Peyer's patch (tissue), 4 donors: ENCODE measurements at regions not wholly inside any gene's neighbourhood (a gene's known extent, or its start where the extent isn't known, plus 50 kb on each side); places are given as distances from the start of the nearest gene placed in this dataset.

Experiments
- POLR2A ChIP-seq, 2 donors: fragments of 450-650 bp; IDR thresholded peaks; one replicate each; pipeline ENCODE4 v1.5.1; 2017; ENCODE audit warnings: antibody characterized with exemption in 2 of 2, mild to moderate bottlenecking in 2 of 2, moderate library complexity in 2 of 2
- TF ChIP-seq, protein P1 (sequence below), 6 experiments: fragments of 450-650 bp in 4 of 6; fragments of 200-600 bp in 2 of 6; sonication (generic) in 1 of 6; IDR thresholded peaks; one replicate each; pipeline ENCODE4 v1.5.1; 2017 to 2019; ENCODE audit warnings: antibody characterized with exemption in 6 of 6, mild to moderate bottlenecking in 3 of 6, moderate library complexity in 1 of 6

DNA sequence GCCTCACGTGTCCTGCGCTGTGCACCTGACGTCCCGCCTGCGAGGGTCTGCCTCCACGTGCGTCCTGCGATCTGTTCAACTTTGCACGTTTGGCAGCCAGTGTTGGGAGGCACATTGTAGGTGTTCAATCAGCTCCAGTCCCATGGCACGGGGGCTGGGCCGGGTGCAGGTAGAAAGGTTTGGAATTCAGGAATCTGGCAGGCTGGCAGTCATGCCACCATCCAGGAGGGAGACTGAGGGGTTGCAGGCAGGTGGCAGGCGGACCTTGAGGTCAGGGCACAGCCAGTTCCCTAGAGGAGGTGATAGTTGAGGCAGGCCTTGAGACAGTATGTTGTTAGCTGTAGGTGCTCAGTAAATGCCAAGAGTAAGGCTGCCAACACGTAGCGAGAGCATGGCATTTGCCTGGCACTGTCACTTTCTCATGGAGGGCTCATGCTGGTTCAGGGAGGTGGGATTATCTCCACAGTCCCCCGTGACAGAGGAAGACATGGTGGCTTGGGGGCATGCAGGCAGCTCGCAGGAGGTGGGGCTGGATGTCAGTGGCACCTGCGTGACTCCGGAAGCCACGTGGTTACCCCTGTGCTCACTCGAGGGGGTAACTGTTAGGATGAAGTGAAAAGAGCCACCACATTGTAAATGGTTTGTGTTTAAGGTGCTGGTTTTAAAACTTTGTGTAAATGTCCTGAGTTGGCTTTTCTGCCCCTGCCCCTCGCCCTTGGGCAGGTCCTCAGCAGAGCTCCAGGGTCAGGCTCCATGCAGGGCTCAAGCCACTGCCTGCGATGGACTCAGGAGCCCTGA is 111.8 kb upstream of the FRMD1 start:
- TF ChIP-seq, protein P1, sequence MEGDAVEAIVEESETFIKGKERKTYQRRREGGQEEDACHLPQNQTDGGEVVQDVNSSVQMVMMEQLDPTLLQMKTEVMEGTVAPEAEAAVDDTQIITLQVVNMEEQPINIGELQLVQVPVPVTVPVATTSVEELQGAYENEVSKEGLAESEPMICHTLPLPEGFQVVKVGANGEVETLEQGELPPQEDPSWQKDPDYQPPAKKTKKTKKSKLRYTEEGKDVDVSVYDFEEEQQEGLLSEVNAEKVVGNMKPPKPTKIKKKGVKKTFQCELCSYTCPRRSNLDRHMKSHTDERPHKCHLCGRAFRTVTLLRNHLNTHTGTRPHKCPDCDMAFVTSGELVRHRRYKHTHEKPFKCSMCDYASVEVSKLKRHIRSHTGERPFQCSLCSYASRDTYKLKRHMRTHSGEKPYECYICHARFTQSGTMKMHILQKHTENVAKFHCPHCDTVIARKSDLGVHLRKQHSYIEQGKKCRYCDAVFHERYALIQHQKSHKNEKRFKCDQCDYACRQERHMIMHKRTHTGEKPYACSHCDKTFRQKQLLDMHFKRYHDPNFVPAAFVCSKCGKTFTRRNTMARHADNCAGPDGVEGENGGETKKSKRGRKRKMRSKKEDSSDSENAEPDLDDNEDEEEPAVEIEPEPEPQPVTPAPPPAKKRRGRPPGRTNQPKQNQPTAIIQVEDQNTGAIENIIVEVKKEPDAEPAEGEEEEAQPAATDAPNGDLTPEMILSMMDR (IDR thresholded peaks at IDR 0.05): no peak
- TF ChIP-seq POLR2A (IDR thresholded peaks at IDR 0.05): no peak
